GM18858 (cell line): ENCODE measurements at regions not wholly inside any gene's neighbourhood (a gene's known extent, or its start where the extent isn't known, plus 50 kb on each side); places are given as distances from the start of the nearest gene placed in this dataset.
"Not testable (repeated sequence)": the region's sequence is repeated elsewhere in the genome, so short reads cannot be mapped to it uniquely, and the experiment has no call there.

ENCODE experiments used
- ATAC-seq: cut with Tn5 transposase; IDR thresholded peaks from one replicate; pipeline ENCODE4 v1.9.1; 2021; ENCODE audit not compliant: unreplicated experiment

DNA sequence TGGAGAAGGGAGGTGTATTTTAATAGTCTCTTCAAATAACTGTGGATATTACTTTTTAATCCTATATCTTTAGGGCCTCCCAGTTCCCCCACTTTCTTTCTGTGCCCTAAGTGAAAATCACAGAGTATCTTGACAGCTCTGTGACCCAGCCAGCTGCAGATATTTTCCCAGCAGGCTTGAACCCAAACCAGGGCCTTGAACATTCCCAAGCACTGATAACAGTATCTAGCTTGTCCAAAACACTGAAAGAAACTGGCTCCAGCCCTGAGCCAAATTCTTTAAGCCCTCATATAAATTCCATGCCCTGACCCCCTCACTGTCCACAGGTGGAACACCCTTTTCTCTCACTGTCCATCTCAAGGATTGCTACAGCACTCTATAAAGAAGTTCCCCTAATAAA is 388.1 kb upstream of the CHAC2 start:
- ATAC-seq = no peak

DNA sequence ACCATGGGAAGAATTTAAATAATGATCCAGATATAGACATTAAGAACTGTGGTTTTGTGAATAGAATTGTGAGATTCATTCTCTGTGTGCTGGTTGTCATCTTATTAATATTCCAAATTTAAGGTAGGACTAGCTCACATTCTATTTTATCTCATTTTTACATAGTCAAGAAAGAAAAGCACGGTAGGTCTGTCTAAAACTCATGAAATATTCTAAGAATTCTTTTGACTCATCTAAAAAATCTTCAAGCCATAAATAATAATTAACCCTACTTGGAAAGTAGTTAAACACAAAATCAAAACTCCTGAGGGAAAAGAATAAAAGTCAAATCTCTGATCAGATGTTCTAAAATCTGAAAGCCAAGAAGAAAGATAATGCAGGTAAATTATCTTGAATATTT is 388.8 kb upstream of the CHAC2 start:
- ATAC-seq = no peak

GRCh38 chr2:53373126-53373525 is 394.5 kb upstream of the CHAC2 start:
- ATAC-seq = no peak

- no peak for ATAC-seq
These were observed 401.1 kb upstream of the CHAC2 start for GRCh38 chr2:53366543-53366942.

DNA sequence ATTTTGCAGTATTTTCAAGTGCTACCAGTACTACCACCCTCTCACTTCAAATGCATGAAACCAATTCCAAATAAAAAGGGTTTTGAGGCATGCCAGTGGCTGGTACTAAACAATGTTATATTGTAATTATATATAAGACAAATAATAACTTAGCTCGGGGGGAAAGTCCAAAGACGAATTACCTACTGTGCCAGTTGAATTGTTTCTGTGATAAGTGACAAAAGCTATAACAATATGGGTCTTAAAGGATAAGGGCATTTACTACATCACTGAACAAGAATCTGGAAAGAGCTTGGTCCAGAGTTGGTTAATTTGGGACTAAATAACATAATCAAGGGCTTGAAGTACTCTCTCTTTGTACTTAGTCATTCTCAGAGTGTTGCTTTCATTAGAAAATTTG is 404.7 kb upstream of the CHAC2 start:
- ATAC-seq = no peak

GRCh38 chr2:53356291-53356905 is 411.2 kb upstream of the CHAC2 start:
- no peak for ATAC-seq

GRCh38 chr2:53353135-53354114 is 414.2 kb upstream of the CHAC2 start:
- ATAC-seq = no peak

DNA sequence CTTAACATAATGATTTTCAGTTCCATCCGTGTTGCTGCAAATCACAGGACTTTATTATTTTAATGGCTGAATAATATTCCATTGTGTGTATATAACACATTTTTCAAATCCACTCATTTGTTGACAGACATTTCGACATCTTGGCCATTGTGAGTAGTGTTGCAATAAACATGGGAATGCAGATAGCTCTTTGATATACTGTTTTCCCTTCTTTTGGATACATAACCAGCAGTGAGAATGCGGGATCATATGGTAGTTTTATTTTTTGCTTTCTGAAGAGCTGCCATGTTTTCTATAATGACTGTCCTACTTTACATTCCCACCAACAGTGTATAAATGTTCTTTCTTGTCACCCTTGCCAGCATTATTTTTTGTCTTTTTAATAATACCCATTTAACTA is 420.3 kb upstream of the CHAC2 start:
- no peak for ATAC-seq

- ATAC-seq = no peak
These were observed 425.4 kb upstream of the CHAC2 start for GRCh38 chr2:53342248-53342647.

- ATAC-seq = no peak
These were observed 433.0 kb upstream of the CHAC2 start for GRCh38 chr2:53334610-53335009.

GRCh38 chr2:53331667-53332066 is 435.9 kb upstream of the CHAC2 start:
- no peak for ATAC-seq

DNA sequence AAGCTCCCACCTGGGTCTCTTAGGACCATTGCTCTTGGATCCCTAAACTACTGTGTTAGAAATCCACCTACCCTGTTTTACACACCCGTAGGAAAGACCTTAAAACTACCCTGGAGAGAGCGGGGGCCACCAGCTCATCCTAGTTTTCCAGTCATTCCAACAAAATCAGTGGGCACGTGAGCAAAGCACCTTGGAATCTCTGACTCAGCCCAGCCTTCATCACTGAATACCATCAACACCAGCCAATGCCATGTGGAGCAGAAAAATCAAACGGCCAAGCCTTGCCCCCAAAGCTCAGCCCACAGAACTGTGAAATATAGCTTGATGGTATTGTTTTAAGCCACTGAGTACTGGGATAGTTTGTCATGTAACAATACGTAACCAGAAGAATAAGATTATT is 449.7 kb upstream of the CHAC2 start:
- no peak for ATAC-seq

- no peak for ATAC-seq
These were observed 452.5 kb upstream of the CHAC2 start for GRCh38 chr2:53315149-53315548.

DNA sequence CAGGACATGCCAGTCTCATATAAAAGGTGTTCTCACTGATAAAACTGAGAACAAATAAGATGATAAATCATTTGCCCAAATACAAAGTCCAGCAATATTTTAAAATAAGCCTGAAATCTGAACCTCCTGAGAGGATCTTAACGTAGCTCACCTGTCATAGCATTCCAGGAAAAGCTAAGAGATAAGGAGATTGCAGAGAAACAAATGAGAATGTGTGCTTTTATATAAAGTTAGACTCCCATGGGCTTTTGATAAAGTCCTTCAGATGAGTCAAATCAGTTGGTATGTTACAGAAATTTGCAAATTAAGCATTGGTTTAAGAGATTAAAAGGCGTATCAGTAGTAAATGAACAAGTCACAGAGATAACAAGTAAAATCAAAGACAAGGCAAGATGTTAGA is 452.9 kb upstream of the CHAC2 start:
- ATAC-seq = no peak

- not testable (repeated sequence) for ATAC-seq
These were observed 454.0 kb upstream of the CHAC2 start for GRCh38 chr2:53313644-53314043.

- no peak for ATAC-seq
These were observed 454.9 kb upstream of the CHAC2 start for GRCh38 chr2:53312721-53313120.

DNA sequence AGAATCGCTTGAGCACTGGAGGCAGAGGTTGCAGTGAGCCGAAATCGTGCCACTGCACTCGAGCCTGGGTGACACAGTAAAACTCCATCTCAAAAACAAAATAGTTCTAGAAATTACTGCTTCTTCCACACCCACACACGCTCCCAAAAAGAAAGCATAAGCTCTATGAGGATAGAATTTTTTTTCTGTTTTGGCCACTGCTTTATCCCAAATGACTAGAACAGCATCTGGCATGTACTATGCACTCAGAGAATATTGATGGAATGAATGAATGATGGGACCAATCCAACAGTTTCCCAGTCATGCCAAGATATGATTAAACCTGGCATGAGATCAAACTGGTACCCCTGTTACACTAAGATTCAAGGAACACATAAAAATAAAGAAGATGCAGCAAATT is 455.4 kb upstream of the CHAC2 start:
- ATAC-seq = no peak

DNA sequence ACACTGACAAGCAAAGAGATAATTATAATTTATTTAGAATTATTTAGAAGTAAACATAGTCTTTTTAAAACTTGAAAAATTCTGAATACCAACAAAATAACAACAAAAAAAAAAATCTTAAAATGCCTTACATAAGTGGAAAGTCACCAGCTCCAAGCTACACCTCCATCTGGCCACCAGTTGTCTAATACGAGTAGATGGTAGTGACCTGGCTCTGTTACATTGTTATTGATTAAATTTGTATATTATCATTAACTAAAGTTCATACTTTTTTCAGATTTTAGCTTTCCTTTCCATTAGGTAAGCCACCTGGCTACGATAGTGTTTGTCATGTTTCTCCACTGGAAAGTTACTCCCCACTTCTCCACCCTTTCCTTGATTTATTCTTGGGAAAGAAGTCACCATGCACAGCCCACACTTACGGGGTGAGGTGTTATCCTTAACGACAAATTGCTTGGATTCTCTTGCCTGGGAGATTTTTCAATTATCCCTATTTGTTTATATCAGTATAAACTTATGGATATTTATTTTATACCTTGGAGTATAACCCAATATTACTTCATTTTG is 464.5 kb upstream of the CHAC2 start:
- ATAC-seq = no peak

DNA sequence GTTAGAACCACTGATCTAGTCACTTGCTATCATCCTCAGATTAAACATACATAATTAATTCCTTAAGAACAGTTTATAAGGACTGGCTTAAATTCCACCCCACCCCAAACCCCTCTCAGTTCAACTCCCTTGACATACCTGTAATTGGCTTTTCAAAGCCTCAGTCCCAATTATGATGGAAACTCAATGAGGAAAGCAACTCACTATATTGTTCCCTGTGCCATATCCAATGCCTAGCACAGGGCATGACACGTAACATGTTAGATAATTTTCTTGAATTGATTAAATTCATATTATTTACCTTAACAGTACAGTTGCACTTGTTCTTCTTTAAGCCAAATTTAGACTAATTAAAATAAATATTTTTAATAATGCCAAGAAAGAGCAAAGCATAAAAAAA is 465.1 kb upstream of the CHAC2 start:
- ATAC-seq = no peak

DNA sequence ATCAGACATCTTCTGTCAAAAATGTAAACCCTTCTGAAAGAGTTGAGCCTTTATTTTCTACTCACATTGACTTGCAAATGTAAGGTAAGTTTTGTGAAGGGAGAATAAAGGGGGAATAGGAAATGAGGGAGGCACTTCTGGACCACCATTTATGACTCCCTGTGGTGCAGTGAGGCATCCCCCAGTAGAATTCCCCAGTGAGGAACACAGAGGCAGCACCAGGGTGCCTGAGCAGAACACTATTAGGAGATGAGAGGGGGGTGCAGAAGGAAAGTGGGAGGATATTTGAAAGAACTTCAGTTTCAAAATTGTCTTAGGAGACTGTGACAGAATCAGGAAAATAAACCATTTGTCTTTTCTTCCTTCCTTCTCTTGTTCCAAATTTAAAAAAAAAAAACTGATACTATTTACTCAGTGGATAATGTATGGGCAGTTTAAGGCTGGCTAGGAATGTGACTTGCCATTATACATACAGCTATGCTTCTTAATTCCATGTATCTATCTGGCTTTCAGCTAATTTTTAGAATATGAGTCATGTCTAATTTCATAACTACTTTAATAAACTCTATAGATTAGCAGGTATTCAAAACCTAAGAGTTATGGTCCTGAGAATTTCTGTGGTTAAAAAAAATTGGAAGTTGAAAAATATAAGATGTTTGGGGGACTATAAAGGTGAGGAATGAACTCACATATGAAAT is 478.1 kb upstream of the CHAC2 start:
- no peak for ATAC-seq

DNA sequence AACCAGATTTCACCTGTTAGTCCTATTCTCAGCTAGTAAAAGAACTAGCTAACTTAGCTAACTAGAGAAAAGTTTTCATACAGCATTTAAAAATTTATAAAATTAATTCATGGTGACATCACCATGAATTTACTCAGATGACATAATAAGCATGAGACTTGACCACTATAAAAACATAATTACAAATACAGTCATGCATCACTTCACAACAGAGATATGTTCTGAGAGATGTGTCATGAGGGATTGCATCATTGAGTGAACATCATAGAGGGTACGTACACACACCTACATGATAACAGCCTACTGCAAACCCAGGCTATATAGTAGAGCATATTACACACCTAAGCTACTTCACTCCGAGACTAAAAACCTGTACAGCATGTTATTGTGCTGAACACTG is 481.3 kb upstream of the CHAC2 start:
- ATAC-seq = no peak

GRCh38 chr2:53275743-53276142 is 491.9 kb upstream of the CHAC2 start:
- ATAC-seq = no peak
